Heart left ventricle (tissue), 13 donors: ENCODE measurements at regions not wholly inside any gene's neighbourhood (a gene's known extent, or its start where the extent isn't known, plus 50 kb on each side); places are given as distances from the start of the nearest gene placed in this dataset.

Experiments
- CTCF ChIP-seq, 12 donors: fragments of 200-600 bp; sonication (generic) in 4 of 12; IDR thresholded peaks; one replicate each; pipeline versions ENCODE4 v1.5.0 to v1.8.0; 2018 to 2022; ENCODE audit warnings: antibody characterized with exemption in 12 of 12, mild to moderate bottlenecking in 5 of 12
- POLR2A ChIP-seq, 2 donors: fragments of 450-650 bp; IDR thresholded peaks; one replicate each; pipeline ENCODE4 v1.6.1; 2017; ENCODE audit warnings: antibody characterized with exemption in 2 of 2, mild to moderate bottlenecking in 2 of 2, moderate library complexity in 2 of 2
- donor health status: ischemic (EF 13 %, LVEDD 7.1; RV severe dilation, severe dysfunction).
- donor health status: DM: no; HTN: yes; CAD: no.
- donor health status: DM: no; HTN: no; CAD: no.
- donor health status: ischemic (EF 25% LVEDD 6.9; RV normal size, moderate dysfunction).
- donor health status: ischemic (EF 25% LVEDD 5.7; RV mildly dilated, moderate dysfunction).
- donor health status: ischemic (EF 35%, LVEDD 5.7; RV mildly dilated, moderate dysfunction).
- donor health status: nonischemic (EF 11% LVEDD 7.7; RV severe dilation, severe dysfunction).
- donor health status: DM: yes; HTN: yes; CAD: no.
- donor health status: PGD.
- donor health status: ischemic (EF 29% LVEDD 5.4; RV normal size, mild dysfunction).
- donor health status: nonischemic (EF 23%, LVEDD 6.1; RV moderate dilation, normal function).

- no peak for TF ChIP-seq CTCF (IDR thresholded peaks at IDR 0.05)
- no peak for TF ChIP-seq POLR2A (IDR thresholded peaks at IDR 0.05)
Observed at GRCh38 chr4:83819582-83819981, 283.7 kb downstream of the GPAT3 start.
